GM11168 (cell line): ENCODE measurements at regions not wholly inside any gene's neighbourhood (a gene's known extent, or its start where the extent isn't known, plus 50 kb on each side); places are given as distances from the start of the nearest gene placed in this dataset.
"Not testable (repeated sequence)": the region's sequence is repeated elsewhere in the genome, so short reads cannot be mapped to it uniquely, and the experiment has no call there.

ENCODE experiments used
- in situ Hi-C: fragments of 300-500 bp; cut with MboI; formaldehyde crosslinking; loops from one replicate; pipeline ENCODE4 v1.12.0; 2022; ENCODE audit warnings: low sequenced_read_pairs; ENCODE audit not compliant: unreplicated experiment

- in situ Hi-C loops: not testable (repeated sequence)
Measured at GRCh38 chr10:3373374-3374027, 200.9 kb upstream of the PITRM1 start.

- in situ Hi-C loops: no loop called here
Measured at GRCh38 chr10:3372281-3372680, 199.7 kb upstream of the PITRM1 start.

GRCh38 chr10:3371624-3372023, 199.0 kb upstream of the PITRM1 start:
- in situ Hi-C loops: not testable (repeated sequence)

DNA sequence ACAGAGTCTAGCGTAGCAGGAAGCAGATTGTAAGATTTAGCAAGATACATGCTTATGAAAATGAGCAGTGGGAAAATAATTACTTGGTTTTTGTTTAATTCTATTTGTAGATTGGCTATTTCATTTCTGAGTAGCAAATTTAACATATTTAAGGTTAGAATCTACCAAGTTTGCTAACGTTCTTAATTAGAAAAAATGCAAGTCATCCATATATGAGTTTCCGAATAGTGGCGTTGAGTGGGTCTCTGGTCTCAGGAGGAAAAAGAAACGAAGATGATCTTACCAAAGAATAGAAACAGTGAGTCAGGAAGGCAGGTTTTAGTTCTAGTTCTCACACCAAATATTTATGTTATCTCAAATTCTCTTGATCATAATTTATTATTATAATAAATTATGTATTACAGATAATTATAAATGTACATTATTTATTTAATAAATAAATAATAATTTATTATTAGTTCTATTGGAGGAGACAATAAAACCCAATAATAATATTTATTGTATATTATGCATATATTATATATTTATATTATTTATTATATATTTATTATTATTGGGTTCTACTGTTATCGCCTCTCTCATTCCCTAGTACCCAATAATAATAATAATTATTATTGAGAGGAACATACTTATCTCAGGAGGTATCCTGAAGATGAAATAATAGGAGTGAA, 194.3 kb upstream of the PITRM1 start:
- in situ Hi-C loops: no loop called here

DNA sequence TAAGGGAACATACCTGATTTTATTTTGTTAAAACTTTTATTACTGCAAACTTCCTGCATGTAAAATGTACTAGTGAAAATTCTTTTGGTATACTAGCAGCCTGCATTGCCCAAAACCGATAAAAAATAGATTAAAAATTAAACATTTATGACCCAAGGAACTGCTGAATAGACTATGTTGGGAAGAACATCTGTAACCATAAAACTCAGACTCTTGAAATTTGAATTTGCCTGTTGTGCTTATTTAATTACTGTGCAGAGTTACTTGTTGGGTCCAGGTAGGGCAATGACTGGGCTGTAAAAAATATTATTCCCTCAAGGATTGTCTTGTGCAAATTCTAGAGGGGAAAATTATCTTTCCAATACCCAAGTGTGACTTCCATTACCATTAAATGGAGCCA, 193.5 kb upstream of the PITRM1 start:
- in situ Hi-C loops: no loop called here

DNA sequence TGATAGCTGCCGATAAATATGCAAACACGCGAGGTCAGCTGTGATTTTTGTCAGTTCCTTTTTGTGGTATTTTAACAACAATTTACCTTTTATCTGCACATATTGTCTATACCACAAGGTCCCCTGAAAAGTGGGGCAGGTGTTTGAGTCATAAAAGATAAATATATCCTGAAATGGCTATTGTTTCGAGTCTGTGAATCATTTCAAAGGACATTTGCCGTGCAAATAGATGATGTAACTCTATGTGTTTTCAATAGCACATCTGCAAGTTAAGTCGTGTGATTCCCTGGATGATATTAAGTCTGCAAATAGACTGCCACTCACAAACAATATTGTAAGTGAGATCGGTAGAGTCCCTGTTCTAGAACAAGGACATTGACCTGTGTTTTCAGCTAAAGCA, 193.0 kb upstream of the PITRM1 start:
- in situ Hi-C loops: no loop called here

DNA sequence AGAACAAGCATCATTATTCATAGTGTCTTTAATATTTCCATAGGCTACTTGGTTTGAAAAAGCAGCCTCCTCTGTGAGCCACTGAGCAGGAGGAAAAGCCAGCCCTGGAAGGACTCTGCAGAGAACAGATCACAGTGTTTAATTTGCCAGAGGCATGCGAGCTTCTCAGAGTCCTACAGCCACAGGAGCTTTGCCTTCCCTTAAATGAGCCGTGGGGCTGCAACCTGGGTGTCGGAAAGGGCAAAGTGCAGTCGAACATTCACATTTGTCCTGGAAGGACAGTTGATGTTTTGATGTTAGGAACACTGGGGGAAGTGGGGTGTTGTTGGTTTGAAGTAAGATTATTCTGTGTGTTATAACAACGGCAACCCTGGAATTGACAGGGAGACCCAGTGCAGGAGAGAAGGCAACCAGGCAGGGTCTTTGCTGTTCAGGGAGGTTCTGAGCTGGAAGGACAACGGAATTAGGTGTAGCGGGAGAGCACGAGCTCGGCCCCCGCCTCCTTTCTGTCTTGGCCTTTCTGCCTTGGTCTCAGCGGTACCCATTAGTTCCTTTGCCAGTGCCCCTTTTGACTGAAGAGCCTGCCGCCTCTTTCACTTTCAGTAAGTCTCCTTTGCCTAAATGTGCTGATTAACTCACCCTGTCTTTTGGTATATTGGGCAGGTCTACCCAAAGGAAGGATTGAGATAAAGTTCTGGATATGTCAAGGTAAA, 192.3 kb upstream of the PITRM1 start:
- in situ Hi-C loops: no loop called here

DNA sequence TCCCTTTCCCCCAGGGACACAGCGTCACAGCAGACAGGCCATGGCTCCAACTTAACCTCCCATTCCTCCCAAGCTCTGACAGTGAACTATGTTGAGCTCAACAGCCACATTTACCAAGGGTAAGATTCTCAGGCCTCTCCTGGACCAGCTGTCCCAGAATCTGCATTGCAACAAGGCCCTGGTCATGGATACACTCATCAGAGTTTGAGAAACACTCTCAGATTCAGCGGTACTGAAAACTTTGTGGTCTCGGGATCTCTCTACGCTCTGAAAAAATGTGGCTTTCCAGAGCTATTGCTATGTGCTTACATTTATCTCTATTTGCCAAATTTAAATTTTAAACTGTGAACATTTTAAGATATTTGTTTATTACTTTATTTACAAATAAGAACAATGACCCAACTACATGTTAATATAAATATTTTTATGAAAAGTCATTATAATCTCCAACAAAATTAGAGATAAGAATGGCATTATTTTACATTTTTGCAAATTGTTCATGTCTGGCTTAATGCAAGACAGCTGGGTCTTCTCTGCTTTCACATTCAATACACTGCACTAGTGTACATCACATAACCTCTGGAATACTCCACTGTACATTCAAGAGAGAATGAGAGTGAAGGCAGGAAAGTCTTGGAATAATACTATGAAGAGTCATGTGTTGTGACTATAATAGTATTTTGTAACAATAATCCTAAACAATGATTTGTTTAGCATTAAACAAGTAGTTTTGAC, 190.9 kb upstream of the PITRM1 start:
- in situ Hi-C loops: no loop called here

DNA sequence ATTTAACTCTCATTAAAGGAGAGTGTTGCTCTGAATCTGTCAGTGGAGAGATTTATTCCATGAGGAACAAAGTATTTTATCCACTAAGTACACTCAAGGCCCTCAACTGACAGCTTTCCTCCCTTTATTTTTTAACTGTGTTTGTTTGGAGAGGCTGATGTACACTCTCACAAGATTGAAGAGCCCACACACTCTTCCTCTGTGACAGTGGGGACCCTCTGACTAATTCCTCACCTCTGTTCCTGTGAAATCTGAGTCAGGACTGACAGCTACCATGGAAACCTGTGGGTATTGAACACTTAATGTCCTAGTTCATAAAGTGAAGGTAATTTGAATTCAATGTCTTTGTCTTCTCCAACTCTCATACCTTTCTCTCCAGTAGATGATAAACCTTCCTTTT, 189.8 kb upstream of the PITRM1 start:
- in situ Hi-C loops: no loop called here

DNA sequence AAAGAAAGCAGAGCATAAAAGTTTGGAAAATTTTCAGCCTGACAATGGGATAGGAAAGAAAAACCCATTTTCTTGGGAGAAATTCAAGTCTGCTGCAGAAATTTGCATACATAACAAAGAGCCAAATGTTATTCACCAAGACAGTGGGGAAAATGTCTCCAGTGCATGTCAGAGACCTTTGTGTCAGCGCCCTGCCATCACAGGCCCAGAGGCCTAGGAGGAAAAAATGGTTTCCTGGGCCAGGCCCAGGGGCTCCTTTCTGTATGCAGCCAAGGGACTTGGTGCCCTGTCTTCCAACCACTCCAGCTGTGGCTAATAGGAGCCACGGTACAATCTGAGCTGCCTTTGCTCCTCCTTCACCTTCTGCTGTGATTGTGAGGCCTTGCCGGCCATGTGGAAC, 189.1 kb upstream of the PITRM1 start:
- in situ Hi-C loops: no loop called here

DNA sequence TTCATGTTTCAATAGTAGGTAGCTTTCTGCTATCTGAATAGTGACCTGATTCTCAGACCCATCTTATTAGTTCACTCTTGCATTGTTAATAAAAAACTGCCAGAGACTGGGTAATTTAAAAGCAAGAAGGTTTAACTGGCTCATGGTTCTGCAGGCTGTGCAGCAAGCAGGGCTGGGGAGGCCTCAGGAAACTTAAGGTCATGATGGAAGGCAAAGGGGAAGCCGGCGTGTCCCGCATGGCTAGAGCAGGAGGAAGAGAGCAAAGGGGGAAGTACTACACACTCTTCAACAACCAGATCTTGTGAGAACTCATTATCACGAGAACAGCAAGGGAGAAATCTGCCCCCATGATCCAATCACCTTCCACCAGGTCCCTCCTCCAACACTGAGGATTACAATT, 185.2 kb upstream of the PITRM1 start:
- in situ Hi-C loops: no loop called here

GRCh38 chr10:3355536-3355935, 183.0 kb upstream of the PITRM1 start:
- in situ Hi-C loops: no loop called here

DNA sequence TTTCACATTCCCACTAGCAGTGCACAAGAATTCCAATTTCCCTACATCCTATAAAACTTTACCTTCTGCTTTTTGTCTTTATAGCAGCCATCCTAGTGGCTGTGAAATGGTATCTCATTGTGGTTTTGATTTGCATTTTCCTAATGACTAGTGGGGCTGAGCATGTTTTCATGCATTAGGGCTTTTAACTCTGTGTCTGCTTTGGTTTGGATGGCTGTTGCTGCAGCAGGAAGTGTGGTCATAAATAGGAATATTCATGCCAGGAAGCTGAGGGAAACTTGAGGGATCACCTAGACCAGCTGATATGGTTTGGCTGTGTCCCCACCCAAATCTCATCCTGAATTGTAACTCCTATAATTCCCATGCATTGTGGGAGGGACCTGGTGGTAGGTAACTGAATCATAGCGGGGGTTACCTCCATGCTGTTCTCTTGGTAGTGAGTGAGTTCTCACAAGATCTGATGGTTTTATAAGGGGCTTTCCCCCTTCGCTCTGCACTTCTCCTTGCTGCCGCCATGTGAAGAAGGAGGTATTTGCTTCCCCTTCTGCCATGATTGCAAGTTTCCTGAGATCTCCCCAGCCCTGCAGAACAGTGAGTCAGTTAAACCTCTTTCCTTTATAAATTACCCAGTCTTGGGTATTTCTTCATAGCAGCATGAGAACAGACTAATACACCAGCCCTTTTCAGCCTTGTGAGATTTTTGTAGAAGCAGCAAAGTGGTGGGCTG, 181.8 kb upstream of the PITRM1 start:
- in situ Hi-C loops: no loop called here

GRCh38 chr10:3353235-3353634, 180.7 kb upstream of the PITRM1 start:
- in situ Hi-C loops: no loop called here

GRCh38 chr10:3350617-3351258, 178.2 kb upstream of the PITRM1 start:
- in situ Hi-C loops: no loop called here

DNA sequence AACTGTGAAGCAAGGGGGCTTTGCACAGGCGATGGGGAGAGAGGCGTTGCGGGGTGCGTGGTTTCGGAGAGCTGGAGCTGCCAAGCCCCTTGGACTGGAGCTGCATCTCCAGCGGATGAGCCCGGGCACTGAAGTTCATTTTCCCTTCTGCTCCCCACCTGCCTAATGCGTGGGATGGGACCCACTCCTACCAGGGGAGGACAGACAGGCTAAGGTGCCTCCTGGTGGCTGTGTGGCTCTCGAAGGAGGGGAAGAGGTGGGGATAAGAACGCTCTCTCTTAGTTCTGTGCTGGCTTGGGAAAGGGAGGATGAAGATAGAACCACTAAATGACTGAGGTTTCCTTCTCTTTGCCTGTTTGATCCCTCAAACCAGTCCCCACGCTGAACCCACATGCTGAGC, 177.6 kb upstream of the PITRM1 start:
- in situ Hi-C loops: no loop called here

- in situ Hi-C loops: no loop called here
Measured at GRCh38 chr10:3348564-3348963, 176.0 kb upstream of the PITRM1 start.

GRCh38 chr10:3347413-3348182, 175.0 kb upstream of the PITRM1 start:
- in situ Hi-C loops: no loop called here

DNA sequence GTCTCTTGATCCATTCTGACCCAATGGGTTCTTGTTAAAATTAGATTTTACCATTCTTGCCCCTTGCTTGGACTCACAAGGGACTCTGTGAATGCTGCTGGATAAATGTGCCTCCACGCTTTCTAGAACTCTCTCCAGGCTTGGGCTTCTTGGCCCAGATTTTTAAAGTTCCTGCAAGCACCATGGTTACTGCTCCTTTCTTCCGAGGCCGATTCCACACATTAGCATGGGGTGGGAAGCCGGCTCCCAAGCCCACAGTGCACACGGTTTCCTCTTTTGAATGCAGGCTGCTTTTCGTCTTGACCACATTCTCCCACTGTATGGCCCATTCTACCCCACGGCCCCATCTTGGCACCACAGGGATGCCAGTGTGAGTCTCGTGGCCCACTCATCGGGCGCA, 174.3 kb upstream of the PITRM1 start:
- in situ Hi-C loops: no loop called here
